OCI-LY1 (cell line): ENCODE measurements at regions not wholly inside any gene's neighbourhood (a gene's known extent, or its start where the extent isn't known, plus 50 kb on each side); places are given as distances from the start of the nearest gene placed in this dataset.

Source experiments
- H2AFZ ChIP-seq: fragments of 200-600 bp; sonication (generic), shearing (Covaris generic); 2 replicates; pipeline ENCODE4 v1.6.0; 2014; ENCODE audit warnings: antibody characterized with exemption, mild to moderate bottlenecking, low read length
- H3F3A ChIP-seq: fragments of 200-600 bp; sonication (generic), shearing (Covaris generic); 2 replicates; pipeline ENCODE4 v1.6.0; 2014; ENCODE audit warnings: mild to moderate bottlenecking, antibody characterized with exemption, low read length, moderate library complexity; ENCODE audit not compliant: insufficient read depth
- H3K27ac ChIP-seq: fragments of 200-600 bp; sonication (generic); 2 replicates; pipeline ENCODE4 v1.5.1; 2014; ENCODE audit warnings: low read length, mixed run types, mild to moderate bottlenecking, low read depth; ENCODE audit not compliant: poor library complexity, severe bottlenecking
- H3K27me3 ChIP-seq: fragments of 200-600 bp; sonication (generic); 2 replicates; pipeline ENCODE4 v1.6.0; 2014; ENCODE audit warnings: antibody characterized with exemption, mild to moderate bottlenecking, low read length, moderate library complexity; ENCODE audit not compliant: insufficient read depth
- H3K36me3 ChIP-seq: fragments of 200-600 bp; sonication (generic); 2 replicates; pipeline ENCODE4 v1.6.1; 2014; ENCODE audit warnings: mild to moderate bottlenecking, antibody characterized with exemption, low read length, moderate library complexity, mixed read lengths; ENCODE audit not compliant: insufficient read depth
- H3K4me1 ChIP-seq: fragments of 200-600 bp; sonication (generic); 2 replicates; pipeline ENCODE4 v1.5.1; 2014; ENCODE audit warnings: mild to moderate bottlenecking, low read length, moderate library complexity; ENCODE audit not compliant: insufficient read depth, severe bottlenecking
- H3K4me2 ChIP-seq: fragments of 200-600 bp; sonication (generic), shearing (Covaris generic); 2 replicates; pipeline ENCODE4 v1.6.1; 2014; ENCODE audit warnings: low read length
- H3K4me3 ChIP-seq: fragments of 200-600 bp; sonication (generic); 2 replicates; pipeline ENCODE4 v1.5.1; 2014; ENCODE audit warnings: low read length, low read depth, mild to moderate bottlenecking, mixed read lengths; ENCODE audit not compliant: poor library complexity, severe bottlenecking
- H3K79me2 ChIP-seq: fragments of 200-600 bp; shearing (Covaris generic); 2 replicates; pipeline ENCODE4 v1.6.1; 2016; ENCODE audit warnings: mixed run types, low read length, mixed read lengths; ENCODE audit not compliant: insufficient read depth
- H3K9ac ChIP-seq: fragments of 200-600 bp; sonication (generic), shearing (Covaris generic); 2 replicates; pipeline ENCODE4 v1.6.1; 2014; ENCODE audit warnings: mild to moderate bottlenecking, low read length, mixed read lengths
- H3K9me2 ChIP-seq: fragments of 200-600 bp; sonication (generic), shearing (Covaris generic); 2 replicates; pipeline ENCODE4 v1.6.1; 2014; ENCODE audit warnings: low read depth, mild to moderate bottlenecking, low read length, mixed read lengths
- H3K9me3 ChIP-seq: fragments of 200-600 bp; shearing (Covaris generic); 2 replicates; pipeline ENCODE4 v1.6.1; 2014; ENCODE audit warnings: low read length, mixed read lengths
- H4K20me1 ChIP-seq: fragments of 200-600 bp; sonication (generic), shearing (Covaris generic); 2 replicates; pipeline ENCODE4 v1.6.0; 2016; ENCODE audit warnings: mild to moderate bottlenecking, low read length; ENCODE audit not compliant: insufficient read depth
- EZH2 ChIP-seq: fragments of 200-600 bp; sonication (generic), shearing (Covaris generic); IDR thresholded peaks from 2 replicates; pipeline ENCODE4 v1.8.0; 2017; ENCODE audit warnings: borderline replicate concordance, mixed run types, mild to moderate bottlenecking, antibody characterized with exemption, low read length, moderate library complexity, mixed read lengths
- TF ChIP-seq, protein P1 (sequence below): fragments of 200-600 bp; sonication (generic), shearing (Covaris generic); IDR thresholded peaks from 2 replicates; pipeline ENCODE4 v1.5.1; 2017; ENCODE audit warnings: mild to moderate bottlenecking, antibody characterized with exemption, low read length, moderate library complexity, mixed read lengths

GRCh38 chr11:15829312-15829711 lies 527.0 kb downstream of the SOX6 start:
- no peak overlapping the region for H2AFZ ChIP-seq
- H4K20me1 ChIP-seq = no peaks in the 10 kb centered on the region
- H3K9me2 ChIP-seq = no peaks in the 10 kb centered on the region
- no peak overlapping the region for H3K4me3 ChIP-seq
- no peak overlapping the region for H3K27ac ChIP-seq
- no peaks in the 10 kb centered on the region for H3K36me3 ChIP-seq
- H3K9ac ChIP-seq = no peak overlapping the region
- no peaks in the 10 kb centered on the region for H3F3A ChIP-seq
- no peak overlapping the region for H3K4me2 ChIP-seq
- TF ChIP-seq, protein P1, sequence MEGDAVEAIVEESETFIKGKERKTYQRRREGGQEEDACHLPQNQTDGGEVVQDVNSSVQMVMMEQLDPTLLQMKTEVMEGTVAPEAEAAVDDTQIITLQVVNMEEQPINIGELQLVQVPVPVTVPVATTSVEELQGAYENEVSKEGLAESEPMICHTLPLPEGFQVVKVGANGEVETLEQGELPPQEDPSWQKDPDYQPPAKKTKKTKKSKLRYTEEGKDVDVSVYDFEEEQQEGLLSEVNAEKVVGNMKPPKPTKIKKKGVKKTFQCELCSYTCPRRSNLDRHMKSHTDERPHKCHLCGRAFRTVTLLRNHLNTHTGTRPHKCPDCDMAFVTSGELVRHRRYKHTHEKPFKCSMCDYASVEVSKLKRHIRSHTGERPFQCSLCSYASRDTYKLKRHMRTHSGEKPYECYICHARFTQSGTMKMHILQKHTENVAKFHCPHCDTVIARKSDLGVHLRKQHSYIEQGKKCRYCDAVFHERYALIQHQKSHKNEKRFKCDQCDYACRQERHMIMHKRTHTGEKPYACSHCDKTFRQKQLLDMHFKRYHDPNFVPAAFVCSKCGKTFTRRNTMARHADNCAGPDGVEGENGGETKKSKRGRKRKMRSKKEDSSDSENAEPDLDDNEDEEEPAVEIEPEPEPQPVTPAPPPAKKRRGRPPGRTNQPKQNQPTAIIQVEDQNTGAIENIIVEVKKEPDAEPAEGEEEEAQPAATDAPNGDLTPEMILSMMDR = no peak
- TF ChIP-seq EZH2 = no peak
- no peaks in the 10 kb centered on the region for H3K4me1 ChIP-seq
- no peaks in the 10 kb centered on the region for H3K27me3 ChIP-seq
- H3K79me2 ChIP-seq = no peaks in the 10 kb centered on the region
- no peaks in the 10 kb centered on the region for H3K9me3 ChIP-seq

- Histone ChIP-seq H3K9me3 (no peaks in the 10 kb centered on the region), H3K27me3 (no peaks in the 10 kb centered on the region), H2AFZ (no peak overlapping the region), H3K36me3 (no peaks in the 10 kb centered on the region), H4K20me1 (no peaks in the 10 kb centered on the region), H3K4me1 (no peaks in the 10 kb centered on the region), H3K27ac (no peak overlapping the region), H3K9me2 (no peaks in the 10 kb centered on the region), H3F3A (no peaks in the 10 kb centered on the region), H3K79me2 (no peaks in the 10 kb centered on the region), H3K4me3 (no peak overlapping the region), H3K4me2 (no peak overlapping the region), H3K9ac (no peak overlapping the region)
- TF ChIP-seq, protein P1 = no peak
- TF ChIP-seq EZH2 = no peak
These were observed 525.5 kb downstream of the SOX6 start for GRCh38 chr11:15830741-15831428.

GRCh38 chr11:15835788-15836411 lies 520.4 kb downstream of the SOX6 start:
- H3K4me2 ChIP-seq = no peak overlapping the region
- no peak overlapping the region for H3K27ac ChIP-seq
- no peaks in the 10 kb centered on the region for H3K79me2 ChIP-seq
- H4K20me1 ChIP-seq = no peaks in the 10 kb centered on the region
- no peak overlapping the region for H2AFZ ChIP-seq
- H3K4me3 ChIP-seq = no peak overlapping the region
- no peaks in the 10 kb centered on the region for H3K36me3 ChIP-seq
- no peaks in the 10 kb centered on the region for H3F3A ChIP-seq
- no peaks in the 10 kb centered on the region for H3K9me3 ChIP-seq
- no peaks in the 10 kb centered on the region for H3K4me1 ChIP-seq
- no peaks in the 10 kb centered on the region for H3K27me3 ChIP-seq
- H3K9me2 ChIP-seq = no peaks in the 10 kb centered on the region
- H3K9ac ChIP-seq = no peak overlapping the region
- TF ChIP-seq, protein P1 = no peak
- no peak for TF ChIP-seq EZH2
